ENCODE measurements at regions not wholly inside any gene's neighbourhood (a gene's known extent, or its start where the extent isn't known, plus 50 kb on each side); places are given as distances from the start of the nearest gene placed in this dataset.

DNA sequence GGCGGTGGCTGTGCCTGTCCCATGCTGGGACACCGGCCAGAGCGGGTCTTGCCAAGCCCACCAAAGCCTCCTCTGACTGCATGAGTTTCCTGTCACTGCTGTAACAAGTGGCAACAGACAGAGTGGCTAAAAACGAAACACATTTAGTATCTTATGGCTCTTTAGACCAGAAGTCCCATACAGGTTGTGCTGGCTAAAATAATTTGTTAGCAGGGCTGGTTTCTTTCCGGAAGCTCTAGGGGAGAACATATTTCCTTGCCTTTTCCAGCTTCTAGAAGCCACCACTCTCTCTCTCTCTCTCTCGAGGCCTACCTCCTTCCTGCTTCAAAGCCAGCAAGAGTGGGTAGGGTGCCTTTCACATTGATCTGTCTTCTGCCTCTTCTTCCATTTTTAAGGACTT lies 171.6 kb upstream of the PLPP4 start:
- DNase-seq (no peak), ATAC-seq (no peak)
- H3K9me3 ChIP-seq, result peaks cover 0 to 9% (median 0%) of the 10 kb centered on the region in 11 donors
- no peaks in the 10 kb centered on the region for H3K4me1 ChIP-seq
- H3K27me3 ChIP-seq, result no peaks in the 10 kb centered on the region
- no peaks in the 10 kb centered on the region for H3K36me3 ChIP-seq
- intact Hi-C loops (cut with DNase I), result no loop called here
- 74 to 82% methylated on average over 6 of the region's 6 CpGs for WGBS, 2 donors
- H3K27ac ChIP-seq, result no peak overlapping the region
- TF ChIP-seq, protein P1, sequence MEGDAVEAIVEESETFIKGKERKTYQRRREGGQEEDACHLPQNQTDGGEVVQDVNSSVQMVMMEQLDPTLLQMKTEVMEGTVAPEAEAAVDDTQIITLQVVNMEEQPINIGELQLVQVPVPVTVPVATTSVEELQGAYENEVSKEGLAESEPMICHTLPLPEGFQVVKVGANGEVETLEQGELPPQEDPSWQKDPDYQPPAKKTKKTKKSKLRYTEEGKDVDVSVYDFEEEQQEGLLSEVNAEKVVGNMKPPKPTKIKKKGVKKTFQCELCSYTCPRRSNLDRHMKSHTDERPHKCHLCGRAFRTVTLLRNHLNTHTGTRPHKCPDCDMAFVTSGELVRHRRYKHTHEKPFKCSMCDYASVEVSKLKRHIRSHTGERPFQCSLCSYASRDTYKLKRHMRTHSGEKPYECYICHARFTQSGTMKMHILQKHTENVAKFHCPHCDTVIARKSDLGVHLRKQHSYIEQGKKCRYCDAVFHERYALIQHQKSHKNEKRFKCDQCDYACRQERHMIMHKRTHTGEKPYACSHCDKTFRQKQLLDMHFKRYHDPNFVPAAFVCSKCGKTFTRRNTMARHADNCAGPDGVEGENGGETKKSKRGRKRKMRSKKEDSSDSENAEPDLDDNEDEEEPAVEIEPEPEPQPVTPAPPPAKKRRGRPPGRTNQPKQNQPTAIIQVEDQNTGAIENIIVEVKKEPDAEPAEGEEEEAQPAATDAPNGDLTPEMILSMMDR (IDR thresholded peaks at IDR 0.05), result no peak
- no peak overlapping the region for H3K4me3 ChIP-seq

DNA sequence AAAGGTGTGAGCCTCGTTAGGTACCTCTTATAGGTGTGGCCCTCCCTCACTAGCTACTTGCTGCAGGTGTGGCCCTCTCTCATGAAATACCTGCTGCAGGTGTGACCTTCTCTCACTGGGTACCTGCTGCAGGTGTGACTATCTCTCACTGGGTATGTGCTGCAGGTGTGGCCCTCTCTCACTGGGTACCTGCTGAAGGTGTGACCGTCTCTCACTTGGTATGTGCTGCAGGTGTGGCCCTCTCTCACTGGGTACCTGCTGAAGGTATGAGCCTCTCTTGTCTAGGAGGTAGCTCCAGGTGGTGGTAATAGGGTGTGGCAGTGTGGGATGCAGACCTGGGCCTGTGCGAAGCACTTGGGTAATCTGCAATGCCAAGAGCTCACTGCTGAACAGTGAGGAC lies 170.7 kb upstream of the PLPP4 start:
- Histone ChIP-seq H3K9me3 (peaks cover 0 to 3% (median 0%) of the 10 kb centered on the region in 11 donors), H3K4me3 (no peak overlapping the region), H3K4me1 (no peaks in the 10 kb centered on the region), H3K36me3 (no peaks in the 10 kb centered on the region), H3K27ac (no peak overlapping the region), H3K27me3 (peaks cover 0 to 5% (median 0%) of the 10 kb centered on the region in 7 donors)
- ATAC-seq (no peak), DNase-seq (no peak)
- 77 to 79% methylated on average over 3 of the region's 3 CpGs for WGBS, 2 donors
- intact Hi-C loops (cut with DNase I), result no loop called here
- TF ChIP-seq, protein P1 (IDR thresholded peaks at IDR 0.05), result no peak

DNA sequence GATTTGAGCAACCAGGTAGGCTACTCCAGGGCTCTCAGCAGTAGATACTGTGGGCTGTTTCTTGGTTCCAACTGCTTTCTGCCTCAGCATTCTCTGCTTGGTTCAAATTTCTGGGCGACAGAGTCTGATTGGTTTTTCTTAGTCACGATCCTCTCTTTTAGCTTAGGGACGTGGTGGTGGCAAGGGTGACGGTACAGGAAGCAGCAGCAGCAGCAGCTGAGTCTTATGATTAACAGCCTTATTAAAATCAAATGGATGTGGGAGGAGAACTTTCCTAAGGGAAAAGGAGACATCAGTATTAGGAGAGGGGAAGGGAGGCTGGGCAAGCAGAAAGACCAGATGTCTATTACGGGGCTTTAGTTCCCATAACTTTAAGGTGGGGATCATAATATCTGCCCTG lies 156.5 kb upstream of the PLPP4 start:
- intact Hi-C loops (cut with DNase I), result no loop called here
- Histone ChIP-seq H3K9me3 (peaks cover 0 to 6% (median 0%) of the 10 kb centered on the region in 11 donors), H3K36me3 (no peaks in the 10 kb centered on the region), H3K4me1 (no peaks in the 10 kb centered on the region), H3K4me3 (no peak overlapping the region), H3K27me3 (peaks cover 0 to 3% (median 0%) of the 10 kb centered on the region in 7 donors), H3K27ac (no peak overlapping the region)
- ATAC-seq (no peak), DNase-seq (no peak)
- TF ChIP-seq, protein P1 (IDR thresholded peaks at IDR 0.05), result no peak
- 71 to 78% methylated on average over 5 of the region's 5 CpGs for WGBS, 2 donors

DNA sequence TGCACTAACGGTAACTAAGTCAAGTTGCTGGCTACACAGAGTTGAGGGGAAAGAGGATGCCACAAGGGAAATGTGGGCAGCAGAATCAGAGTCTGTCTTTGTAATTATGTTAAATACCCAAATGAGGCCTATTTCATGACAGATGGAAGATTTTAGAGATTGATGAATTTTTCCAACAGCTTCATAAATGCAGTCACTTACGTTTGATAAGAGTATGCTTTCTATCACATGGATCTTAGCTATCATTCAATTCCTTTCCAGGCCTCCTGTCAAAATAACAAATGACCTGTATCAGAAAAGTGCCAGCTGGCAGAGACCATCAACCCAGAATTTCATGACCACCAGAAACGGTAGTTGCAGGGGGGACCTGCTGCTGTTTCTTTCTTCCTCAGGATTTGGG lies 148.4 kb upstream of the PLPP4 start:
- 55 to 60% methylated on average over 3 of the region's 3 CpGs for WGBS, 2 donors

More for the DNA sequence above, 148.4 kb upstream of the PLPP4 start:
- Histone ChIP-seq H3K9me3 (peaks cover 0 to 6% (median 0%) of the 10 kb centered on the region in 11 donors), H3K4me3 (no peak overlapping the region), H3K27ac (no peak overlapping the region), H3K36me3 (no peaks in the 10 kb centered on the region), H3K4me1 (no peaks in the 10 kb centered on the region), H3K27me3 (peaks cover 0 to 3% (median 0%) of the 10 kb centered on the region in 7 donors)
- intact Hi-C loops (cut with DNase I), result no loop called here
- no peak for ATAC-seq
- TF ChIP-seq, protein P1 (IDR thresholded peaks at IDR 0.05), result no peak
- no peak for DNase-seq
